GM19452 (cell line): ENCODE measurements at regions not wholly inside any gene's neighbourhood (a gene's known extent, or its start where the extent isn't known, plus 50 kb on each side); places are given as distances from the start of the nearest gene placed in this dataset.

Experiments
- ATAC-seq: cut with Tn5 transposase; IDR thresholded peaks from one replicate; pipeline ENCODE4 v1.9.1; 2021; ENCODE audit not compliant: unreplicated experiment

DNA sequence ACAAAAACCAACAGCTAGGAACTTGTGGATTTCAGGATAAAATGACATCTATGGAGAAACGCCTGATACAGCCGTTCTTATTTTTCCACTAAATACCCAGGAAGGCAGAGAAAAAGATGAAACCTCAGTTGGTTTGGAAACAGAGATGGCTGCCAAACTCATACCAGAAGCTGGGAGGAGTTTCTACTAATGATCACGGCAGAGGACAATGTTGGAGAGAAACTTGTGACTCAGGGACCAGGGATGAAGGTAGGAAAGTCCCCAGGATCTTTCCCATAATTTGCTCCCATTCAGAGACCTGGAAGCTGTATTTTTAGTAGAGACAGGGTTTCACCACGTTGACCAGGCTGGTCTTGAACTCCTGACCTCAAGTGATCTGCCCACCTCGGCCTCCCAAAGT, 187.1 kb upstream of the IER5L start:
- no peak for ATAC-seq

DNA sequence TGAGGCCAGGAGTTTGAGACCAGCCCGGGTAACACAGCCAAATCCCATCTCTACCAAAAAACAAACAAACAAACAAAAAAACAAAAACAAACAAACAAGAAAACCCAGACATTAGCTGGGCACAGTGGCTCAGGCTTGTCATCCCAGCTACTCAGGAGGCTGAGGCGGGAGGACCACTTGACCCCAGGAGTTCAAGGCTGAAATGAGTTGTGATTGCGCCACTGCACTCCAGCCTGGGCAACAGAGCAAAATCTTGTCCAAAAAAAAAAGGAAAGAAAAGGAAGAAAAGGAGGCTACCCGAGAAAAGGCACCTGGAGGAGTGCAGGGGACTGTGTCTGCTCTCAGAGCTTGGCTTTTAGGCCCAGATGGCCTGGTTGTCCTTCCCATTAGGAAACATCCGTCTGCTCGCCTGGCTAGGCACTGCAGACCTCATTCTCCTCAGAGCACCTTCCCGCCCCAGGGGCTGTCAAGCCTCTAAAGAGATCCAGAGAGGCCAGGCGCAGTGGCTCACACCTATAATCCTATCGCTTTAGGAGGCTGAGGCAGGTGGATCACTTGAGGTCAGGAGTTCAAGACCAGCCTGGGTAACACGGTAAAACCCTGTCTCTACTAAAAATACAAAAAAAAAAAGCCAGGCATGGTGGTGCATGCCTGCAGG, 185.3 kb upstream of the IER5L start:
- no peak for ATAC-seq

DNA sequence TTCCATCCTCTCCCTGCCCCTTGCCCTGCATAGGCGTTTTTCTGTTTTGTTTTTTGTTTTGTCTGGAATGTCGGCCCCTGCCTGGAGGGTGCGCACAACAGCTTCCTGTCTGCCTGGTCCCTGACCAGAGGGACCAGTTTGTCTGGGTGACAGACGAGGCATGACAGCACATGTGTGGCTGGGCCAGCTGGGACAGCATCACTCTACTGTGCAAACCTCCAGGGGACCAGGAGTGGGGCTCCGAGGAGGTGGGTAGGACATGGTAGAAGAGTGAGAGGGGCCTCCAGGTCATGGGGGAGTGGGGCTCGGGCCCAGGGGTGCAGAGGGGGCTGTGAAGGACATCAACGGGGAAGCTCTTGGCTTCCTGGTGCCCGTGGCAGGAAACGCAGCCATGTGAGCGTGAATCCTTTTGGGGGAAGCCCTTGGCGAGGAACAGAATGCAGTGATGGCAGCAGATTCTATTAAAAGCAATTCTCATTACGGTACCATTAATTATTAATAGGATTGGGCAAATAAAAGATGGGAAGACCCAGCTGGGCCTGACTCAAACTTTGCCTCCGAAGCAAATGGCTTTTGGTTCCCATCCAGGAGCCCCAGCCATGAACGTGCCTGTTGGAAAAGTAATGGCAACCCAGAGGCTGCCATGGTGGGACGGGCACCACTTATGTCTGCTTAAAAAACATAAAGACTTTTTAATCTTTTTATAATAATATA, 184.4 kb upstream of the IER5L start:
- ATAC-seq = no peak

DNA sequence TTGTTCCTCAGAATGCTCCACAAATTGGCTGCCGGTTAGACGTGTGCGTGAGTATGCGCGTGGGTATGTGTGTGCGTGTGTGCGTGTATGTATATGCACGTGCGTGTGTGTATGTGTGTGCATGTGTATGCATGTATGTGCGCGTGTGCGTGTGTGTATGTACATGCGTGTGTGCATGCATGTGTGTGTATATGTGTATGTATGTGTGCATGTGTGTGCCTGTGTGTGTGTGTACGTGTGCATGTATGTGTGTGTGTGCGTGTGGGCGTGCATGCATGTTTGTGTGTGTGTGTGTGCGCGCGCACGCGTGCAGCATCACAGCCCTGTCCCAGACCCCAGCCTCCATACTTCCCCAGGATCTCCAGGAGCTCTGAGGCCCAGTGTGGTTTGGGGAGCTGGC, 183.1 kb upstream of the IER5L start:
- no peak for ATAC-seq

DNA sequence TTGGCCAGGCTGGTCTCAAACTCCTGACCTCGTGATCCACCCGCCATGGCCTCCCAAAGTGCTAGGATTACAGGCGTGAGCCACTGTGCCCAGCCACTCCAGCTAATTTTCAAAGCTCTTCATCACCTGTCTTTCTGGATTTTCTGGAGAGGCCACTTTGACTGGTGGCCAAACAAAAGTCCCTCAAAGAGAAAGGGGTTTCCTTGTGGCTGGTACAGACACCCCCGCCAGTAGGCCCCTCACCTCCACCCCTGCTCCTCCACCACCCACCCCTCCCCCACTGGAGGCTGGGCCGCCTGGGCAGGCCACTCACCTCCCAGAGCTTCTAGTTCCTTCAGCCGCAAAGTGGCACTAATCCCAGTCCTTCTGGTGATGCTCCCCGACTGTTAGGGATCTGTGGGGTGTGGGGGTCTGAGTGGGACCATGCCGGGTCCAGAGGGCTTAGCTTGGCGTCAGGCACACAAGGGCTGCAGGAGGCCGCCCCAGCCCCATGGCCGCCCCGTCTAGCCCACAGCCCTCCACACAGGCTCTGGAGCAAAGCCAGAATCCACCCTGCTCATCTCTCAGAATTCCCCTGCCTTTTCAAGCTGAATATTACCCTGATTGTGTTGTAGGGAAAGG, 182.0 kb upstream of the IER5L start:
- ATAC-seq = no peak

DNA sequence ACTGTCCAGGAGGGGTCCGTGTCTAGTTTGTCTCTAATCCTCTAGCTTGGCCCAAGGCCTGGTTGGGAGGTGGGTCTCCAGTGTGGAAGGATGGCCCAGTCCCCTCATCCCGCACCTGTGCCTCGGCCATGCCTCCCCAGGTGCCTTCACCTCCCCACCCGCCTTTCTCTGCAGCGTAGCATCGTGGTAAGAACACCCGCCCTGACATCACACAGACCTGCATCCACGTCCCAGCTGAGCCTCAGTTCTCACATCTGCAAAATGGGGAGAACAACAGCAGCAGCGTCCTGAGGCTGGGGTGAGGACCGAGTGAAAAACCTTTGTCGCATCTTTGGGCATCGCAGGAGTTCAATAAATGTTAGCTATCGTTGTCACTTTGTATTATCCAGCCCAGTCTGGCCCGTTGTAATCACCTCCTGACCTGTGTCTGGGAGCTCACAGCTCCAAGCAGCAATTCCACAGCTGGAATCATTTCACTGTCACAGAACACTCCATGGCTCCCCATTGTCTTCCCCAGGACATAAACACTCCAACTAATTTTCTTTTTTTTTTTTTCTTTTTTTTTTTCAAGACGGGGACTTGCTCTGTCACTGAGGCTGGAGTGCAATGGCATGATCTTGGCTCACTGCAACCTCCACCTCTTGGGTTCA, 181.2 kb upstream of the IER5L start:
- ATAC-seq = no peak

DNA sequence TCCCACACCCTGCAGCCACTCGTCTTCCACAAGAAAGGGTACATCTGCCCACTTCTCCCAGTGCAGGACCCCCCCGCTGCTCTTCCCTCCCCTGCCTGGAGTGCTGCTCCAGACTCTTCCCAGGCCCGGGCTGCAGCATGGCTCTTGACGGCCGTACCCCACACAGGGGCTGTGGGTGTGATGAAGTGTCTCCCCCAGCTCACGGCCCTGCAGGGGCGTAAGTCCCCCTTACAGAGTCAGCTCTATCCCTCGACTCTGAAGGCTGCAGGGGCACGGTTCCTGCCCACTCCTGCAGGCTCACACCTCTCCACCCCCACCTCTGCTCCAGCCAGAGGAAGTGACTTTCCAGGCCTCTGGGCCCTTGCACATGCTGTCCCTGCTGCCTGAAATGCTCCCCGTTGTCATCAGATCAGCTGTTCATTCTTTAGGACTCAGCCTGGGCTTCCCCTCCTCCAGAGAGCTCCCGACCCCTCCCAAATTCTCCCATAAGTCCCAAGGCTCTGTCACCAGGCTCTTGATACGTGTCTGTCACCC, 180.6 kb upstream of the IER5L start:
- ATAC-seq = no peak

DNA sequence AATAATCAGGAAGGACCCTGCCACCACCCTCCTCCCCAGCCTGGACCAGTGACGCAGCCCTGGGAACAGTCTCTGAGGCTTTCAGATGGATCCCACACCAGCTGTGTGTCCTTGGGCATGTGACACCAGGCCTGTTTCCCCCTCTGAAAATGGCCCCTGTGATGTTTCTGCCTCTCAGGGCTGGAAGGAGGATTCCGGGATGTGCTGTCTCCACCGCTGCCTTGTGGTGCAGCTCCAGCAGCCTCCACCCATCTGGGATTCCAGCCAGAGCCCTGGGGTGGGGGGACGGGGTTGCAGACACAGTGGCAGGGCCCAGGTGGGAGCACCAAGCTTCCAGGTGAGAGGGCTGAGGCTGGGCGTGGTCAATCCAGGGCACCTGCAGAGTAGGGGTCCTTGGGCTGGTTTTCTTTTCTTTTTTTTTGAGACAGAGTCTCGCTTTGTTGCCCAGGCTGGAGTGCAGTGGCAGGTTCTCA, 179.7 kb upstream of the IER5L start:
- no peak for ATAC-seq

DNA sequence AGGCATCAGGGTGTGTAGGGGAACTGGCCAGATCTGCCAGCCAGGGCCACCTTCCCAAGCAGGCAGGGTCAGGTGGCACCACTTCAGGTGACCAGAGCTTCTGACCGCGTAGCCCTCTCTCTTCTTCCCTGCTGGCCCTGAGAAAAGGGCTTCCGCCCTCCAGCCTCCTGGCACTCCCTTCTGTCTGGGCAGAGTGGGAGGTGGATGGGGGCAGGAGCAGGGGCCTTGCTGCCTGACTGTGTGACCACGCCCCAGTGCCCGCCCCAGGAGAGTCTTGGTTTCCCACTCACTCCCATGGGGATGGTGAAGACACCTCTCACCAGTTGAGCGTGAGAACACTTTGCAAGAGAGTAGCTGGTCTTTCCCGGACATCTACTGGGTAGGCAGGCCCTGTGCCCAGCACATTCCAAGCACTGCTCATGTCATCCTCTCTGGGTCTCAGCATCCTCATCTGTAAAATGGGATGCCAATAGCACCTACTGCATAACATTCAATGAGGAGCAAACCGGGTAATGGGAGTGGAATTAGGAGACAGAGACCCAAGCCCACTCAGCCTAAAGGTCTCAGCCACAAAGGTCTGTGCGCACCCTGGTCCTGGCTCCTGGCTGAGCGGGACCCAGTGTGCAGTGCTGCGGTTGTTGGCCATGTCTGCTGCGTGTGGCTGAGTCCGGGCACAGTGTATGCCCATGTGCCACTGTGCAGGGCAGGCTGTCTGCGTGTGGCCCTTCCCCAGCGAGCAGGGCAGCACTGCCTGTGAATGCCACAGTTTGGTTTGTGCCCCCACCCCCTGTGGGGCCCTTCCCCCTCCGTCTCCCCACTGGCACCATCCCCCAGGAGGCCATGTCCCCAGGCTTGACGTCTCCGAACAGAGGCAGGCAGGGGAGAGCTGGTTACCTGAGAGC, 179.1 kb upstream of the IER5L start:
- no peak for ATAC-seq

DNA sequence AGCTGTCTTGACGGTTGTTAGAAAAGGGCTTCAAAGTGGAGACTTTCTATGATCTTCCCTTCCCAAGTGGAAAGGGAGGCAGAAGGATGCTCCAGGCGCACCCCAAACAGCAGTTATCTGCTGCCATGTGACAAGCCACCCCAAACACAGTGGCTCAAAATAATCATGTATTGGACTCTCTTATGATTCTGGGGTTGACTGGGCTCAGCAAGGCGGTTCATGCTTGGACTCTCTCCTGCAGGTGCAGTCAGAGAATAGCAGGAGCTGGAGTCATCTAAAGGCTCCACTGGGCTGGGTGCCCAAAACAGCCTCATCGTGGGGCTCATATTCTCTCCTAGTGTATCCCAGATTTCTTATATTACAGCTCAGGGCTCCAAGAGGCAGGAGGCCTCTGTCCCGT, 177.6 kb upstream of the IER5L start:
- no peak for ATAC-seq

DNA sequence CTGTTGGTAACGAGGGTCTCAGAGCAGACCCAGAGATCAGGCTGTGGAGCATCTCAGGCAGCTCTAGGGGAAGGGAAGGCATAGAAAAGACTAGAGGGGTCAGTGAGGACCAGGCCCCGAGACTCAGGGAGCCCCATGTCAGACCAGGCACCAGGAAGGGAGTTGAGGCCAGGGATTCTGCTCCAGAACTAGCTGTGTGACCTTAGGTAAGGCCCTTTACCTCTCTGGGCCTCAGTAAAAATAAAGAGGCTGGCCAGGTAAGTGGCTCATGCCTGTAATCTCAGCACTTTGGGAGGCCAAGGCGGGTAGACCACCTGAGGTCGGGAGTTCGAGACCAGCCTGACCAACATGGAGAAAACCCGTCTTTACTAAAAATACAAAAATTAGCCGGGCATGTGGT, 176.4 kb upstream of the IER5L start:
- no peak for ATAC-seq

DNA sequence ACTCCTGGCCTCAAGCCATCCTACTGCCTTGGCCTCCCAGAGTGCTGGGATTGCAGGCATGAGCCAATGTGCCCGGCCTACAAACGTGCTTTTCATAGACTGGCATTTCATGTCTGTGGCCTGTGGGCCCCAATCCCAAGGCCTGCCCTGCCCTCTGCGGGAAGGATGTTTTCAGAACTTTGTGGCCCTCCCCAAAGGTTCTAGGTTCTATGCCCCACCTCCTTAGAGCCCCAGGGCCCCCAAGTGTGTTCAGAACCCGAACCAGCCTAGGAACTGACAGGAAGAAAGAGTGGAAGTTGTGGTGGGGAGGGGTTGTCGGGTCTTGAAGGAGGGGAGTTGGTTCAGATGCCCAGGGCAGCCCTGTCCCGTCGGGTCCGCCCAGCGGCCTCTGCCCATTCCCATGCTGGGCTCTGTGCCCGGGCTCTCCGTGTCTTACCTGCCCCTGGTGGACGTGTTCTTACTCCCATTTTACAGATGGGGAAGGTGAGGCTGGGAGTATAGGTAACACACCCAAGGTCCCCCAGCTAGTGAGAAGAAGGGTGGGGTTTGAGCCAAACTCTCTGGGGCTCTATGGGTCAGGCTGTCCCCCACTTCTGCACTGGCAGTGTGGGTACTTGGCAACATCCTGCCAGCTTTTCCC, 175.8 kb upstream of the IER5L start:
- no peak for ATAC-seq

DNA sequence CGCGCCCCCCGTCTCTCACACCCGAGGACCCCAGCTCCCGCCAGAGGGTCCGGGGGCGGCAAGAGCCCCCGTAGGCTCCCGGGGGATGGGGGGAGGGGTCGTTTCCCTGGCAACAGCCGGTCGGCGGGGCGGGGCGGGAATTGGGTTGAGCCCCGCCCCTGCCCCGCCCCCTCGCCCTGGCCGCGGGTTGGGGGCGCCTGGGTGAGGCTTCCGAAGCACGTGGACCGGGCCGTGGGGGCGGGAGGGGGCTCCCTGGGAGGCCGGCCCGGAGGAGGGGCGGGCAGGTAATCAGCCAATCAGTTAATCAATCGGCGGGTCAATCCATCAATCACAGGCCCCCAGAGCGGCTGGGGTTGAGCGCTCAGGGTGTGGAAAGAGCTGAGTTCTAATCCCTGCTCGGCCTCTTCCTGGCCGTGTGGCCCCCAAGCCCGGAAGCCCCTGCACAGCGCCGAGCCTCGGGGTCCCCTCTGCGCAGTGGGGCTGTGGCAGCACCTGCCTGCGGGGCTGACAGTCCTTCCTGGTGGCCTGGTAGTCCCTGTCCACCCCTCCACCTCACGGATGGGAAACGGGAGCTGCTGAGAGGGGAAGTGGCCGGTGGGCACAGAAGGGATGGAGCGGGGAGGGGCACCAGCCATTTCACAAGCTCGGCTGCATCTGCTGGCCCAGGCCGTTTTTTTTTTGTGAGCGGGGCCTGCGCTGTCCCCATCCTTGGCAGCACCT, 174.2 kb upstream of the IER5L start:
- no peak for ATAC-seq

DNA sequence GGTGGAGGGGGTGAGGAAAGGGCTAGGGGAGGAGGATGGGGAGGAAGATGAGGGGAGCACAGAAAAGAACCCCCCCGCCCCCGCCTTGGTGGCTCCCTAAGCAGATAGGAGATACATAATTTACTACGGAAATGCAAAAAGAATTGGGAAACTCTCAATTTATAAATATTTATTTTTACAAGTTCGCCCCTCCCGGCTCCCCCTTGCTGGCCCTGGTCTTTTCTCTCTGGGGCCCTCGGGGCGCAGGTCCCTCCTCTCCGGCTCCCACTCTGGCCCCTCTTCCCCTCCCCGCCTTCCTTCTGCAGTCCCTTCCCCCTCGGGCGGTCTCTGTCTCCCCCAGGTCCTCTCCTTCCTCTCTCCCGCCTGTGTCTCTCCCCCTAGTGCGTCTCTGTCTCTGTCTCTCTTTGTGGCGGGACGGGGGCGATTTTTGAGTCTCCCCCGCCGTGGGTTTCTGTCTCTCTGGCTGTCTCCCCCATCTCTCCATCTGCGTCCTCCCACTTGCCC, 173.6 kb upstream of the IER5L start:
- ATAC-seq = no peak

DNA sequence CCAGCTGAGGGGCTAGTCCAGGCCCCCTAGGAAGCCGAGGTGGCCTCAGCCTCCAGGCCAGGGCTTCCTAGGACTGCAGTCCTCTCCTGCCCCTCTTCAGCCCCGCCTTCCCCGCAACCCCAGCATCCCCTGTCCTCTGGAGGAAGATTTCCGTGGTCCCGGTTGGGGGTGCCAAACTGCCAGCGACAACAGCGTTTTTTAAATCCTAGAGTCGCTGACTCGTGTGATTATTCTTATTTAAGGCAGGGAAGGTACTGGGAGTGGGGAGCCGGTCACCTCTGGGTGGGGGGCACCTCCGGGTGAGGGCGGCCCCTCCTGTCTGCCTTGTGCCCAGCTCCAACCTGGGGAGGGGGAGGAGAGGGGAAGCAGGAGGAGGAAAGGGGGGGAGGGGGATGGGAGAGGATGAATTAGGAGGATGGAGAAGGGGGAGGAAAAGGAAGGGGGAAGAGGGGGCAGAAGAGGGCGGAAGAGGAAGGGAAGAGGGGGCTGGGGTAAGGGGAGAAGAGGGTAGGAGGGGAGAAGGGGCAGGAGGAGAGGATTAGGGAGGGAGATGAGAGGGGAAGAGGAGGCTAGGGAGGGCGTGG, 173.1 kb upstream of the IER5L start:
- no peak for ATAC-seq

DNA sequence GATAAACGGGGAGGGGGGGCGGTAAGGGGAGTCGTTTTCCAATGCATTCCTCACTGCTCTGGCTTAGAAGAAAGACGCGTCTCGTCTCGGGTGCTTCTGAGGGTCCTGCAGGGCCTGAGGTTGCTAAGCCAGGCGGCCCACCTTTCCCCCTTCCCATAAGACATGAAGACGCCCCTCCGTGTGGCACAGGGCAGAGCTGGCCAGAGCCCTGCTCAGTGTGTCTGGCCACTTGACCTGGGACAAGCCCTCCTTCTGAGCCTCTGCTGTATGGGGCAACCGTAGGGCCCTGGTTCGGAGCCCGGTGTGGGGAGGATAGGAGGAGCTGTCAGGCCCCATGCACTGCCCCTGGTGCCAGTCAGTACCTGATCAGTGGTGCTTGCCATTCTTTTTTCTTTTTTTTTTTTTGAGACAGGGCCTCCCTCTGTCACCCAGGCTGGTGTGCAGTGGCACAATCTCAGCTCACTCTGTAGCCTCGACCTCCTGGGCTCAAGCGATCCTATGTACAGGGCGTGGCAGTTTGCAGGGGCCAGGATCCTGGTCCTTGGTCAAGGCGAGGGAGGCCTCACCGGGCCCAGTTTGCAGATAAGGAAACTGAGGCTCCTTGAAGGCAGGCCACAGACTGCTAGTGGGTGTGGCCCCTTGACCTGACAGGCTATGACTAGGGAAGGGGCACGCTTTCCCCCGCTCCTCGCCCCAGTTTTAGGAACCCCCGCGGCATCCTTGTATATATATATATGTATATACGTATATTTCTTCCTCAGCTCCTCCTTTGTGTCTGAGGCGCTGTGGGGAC, 172.3 kb upstream of the IER5L start:
- no peak for ATAC-seq

DNA sequence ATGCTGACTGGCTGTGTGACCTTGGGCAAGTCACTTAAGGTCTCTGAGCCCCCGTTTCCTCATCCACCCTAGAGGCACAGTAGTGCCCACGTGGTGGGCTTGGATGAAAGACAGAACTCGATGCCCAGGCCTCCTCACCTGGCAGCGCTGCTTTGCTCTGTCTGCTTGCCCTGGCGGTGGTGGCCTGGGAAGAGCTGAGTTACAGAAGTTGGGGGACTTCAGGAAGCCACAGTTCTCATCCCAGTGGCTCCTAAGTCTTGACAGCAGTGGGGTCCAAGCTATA, 171.5 kb upstream of the IER5L start:
- no peak for ATAC-seq

DNA sequence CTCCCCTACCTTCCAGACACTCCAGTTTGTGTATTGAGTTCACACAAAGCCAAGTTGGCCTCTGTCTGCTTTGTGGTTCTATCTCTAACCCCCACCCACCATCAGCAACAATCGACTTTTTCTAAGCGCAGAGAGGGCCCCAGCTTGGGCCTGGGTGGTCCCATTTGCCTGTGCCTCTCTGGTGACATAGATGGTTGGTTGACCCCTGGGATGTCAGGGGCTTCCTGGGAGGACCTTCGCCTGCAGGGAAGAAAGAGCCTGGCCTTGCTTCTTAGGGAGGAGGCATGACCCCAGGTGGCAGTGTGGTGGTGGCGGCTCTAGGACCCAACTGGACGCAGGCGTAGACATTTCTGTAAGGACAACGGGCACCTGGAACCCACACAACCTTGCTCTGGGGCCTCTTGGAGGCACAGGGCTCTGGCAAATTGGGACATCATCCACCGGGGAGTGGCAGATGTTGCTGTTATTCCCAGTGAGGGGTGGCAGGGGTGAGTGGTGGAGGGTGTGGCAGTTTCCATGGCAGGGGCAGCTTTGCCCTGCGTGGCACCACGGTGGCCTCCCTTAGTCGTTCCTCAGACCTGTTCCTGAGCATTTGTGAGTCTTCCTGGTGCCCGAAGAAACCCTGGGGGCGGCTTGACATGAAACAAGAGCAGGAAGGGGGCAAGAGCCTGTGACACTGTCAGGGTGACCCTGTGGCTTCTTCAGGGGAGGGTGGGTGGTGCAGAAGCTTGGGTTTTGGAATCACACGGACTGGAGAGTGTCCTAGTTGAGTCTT, 171.0 kb upstream of the IER5L start:
- ATAC-seq = no peak
